Calu3 (cell line): ENCODE measurements at regions not wholly inside any gene's neighbourhood (a gene's known extent, or its start where the extent isn't known, plus 50 kb on each side); places are given as distances from the start of the nearest gene placed in this dataset.

ENCODE experiments used
- BruUV-seq: library from RNA; stranded (reverse); fragments of 400-500 nt; replicated peaks from 2 replicates; lab custom pipeline; 2021; lab: Mats Ljungman, UMichigan
- CTCF ChIA-PET: fragments of 300-600 bp; sonication (Branson Sonifier 250); formaldehyde crosslinking; loops from one replicate; lab custom pipeline; 2022; ENCODE audit warnings: antibody characterized with exemption; lab: Charles Lee
- DNase-seq: peaks from one replicate; pipeline ENCODE4 v3.0.0; 2022
- H3K27ac Mint-ChIP-seq: one replicate; pipeline ENCODE4 v1.8.0; 2022; ENCODE audit warnings: mixed read lengths; ENCODE audit not compliant: unreplicated experiment
- H3K27me3 Mint-ChIP-seq: one replicate; pipeline ENCODE4 v1.8.0; 2022; ENCODE audit warnings: mixed read lengths; ENCODE audit not compliant: unreplicated experiment
- H3K36me3 Mint-ChIP-seq: one replicate; pipeline ENCODE4 v1.8.0; 2022; ENCODE audit warnings: mild to moderate bottlenecking, moderate library complexity, mixed read lengths; ENCODE audit not compliant: insufficient read depth, unreplicated experiment
- H3K4me1 Mint-ChIP-seq: one replicate; pipeline ENCODE4 v1.8.0; 2022; ENCODE audit warnings: mild to moderate bottlenecking, low read depth, mixed read lengths; ENCODE audit not compliant: unreplicated experiment
- H3K4me3 Mint-ChIP-seq: one replicate; pipeline ENCODE4 v1.8.0; 2022; ENCODE audit warnings: mild to moderate bottlenecking, low read depth, moderate library complexity, mixed read lengths; ENCODE audit not compliant: unreplicated experiment
- H3K9me3 Mint-ChIP-seq: one replicate; pipeline ENCODE4 v1.8.0; 2022; ENCODE audit warnings: low read depth, mixed read lengths; ENCODE audit not compliant: unreplicated experiment
- intact Hi-C: fragments of 100-400 bp; cut with micrococcal nuclease; formaldehyde crosslinking; loops from one replicate; pipeline ENCODE4 v1.10.0; 2022; ENCODE audit not compliant: unreplicated experiment
- TF ChIP-seq, protein P1 (sequence below): fragments of 200-600 bp; IDR thresholded peaks from one replicate; pipeline ENCODE4 v1.8.0; 2022; ENCODE audit warnings: antibody characterized with exemption; ENCODE audit not compliant: unreplicated experiment

DNA sequence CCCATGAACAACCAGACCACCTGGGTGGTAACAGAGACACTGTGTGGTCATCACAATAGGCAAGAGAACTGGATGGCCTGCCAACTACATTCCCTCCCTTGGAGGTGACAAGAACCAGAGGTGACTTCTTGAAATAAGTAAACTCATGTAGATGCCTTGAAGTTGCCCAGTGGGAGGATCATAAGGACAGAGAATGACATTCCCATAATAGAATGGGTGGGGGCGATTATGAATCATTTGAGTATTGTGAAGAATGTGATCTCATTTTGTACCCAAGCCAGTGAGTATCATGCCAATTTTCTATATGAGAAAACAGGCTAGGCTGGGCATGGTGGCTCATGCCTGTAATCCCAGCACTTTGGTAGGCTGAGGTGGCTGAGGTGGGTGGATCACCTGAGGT lies 211.4 kb upstream of the GYPC start:
- intact Hi-C loops, result no loop called here
- H3K4me3 Mint-ChIP-seq, result no peak overlapping the region
- CTCF ChIA-PET, result no interaction called here
- TF ChIP-seq, protein P1, sequence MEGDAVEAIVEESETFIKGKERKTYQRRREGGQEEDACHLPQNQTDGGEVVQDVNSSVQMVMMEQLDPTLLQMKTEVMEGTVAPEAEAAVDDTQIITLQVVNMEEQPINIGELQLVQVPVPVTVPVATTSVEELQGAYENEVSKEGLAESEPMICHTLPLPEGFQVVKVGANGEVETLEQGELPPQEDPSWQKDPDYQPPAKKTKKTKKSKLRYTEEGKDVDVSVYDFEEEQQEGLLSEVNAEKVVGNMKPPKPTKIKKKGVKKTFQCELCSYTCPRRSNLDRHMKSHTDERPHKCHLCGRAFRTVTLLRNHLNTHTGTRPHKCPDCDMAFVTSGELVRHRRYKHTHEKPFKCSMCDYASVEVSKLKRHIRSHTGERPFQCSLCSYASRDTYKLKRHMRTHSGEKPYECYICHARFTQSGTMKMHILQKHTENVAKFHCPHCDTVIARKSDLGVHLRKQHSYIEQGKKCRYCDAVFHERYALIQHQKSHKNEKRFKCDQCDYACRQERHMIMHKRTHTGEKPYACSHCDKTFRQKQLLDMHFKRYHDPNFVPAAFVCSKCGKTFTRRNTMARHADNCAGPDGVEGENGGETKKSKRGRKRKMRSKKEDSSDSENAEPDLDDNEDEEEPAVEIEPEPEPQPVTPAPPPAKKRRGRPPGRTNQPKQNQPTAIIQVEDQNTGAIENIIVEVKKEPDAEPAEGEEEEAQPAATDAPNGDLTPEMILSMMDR, result no peak
- H3K9me3 Mint-ChIP-seq, result peaks cover 15% of the 10 kb centered on the region
- no peaks in the 10 kb centered on the region for H3K4me1 Mint-ChIP-seq
- no peaks in the 10 kb centered on the region for H3K36me3 Mint-ChIP-seq
- BruUV-seq, result no TSS peak
- no peak for DNase-seq
- H3K27ac Mint-ChIP-seq, result no peak overlapping the region
- no peaks in the 10 kb centered on the region for H3K27me3 Mint-ChIP-seq

DNA sequence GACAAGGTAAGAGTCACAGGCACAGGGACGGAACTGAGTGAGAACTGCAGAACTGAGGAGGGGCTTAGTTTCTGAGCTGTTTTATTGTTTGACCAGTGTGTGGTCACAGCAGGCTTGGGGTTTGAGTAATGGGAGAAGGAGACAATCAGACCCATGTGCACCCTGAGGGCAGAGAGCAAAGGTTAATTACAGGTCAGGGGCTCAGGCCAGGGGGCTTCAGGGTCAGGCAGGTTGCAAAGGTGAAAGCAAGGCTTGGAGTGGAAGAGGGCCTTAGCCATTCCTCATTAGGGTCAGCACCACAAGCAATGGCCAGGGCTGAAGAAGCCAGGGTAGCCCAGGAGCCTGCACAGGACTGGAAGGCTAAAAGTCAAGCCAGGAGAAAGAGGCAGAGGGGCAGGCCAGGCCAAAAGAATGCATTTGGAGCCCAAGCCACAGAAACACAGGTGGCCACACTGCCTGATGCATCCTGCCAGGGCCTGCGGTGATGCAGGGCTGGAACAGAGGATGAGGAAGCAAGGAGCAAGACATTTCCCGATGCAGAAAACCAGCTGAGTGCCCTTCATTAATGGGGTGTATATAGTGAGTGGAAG lies 209.8 kb upstream of the GYPC start:
- no peak overlapping the region for H3K27ac Mint-ChIP-seq
- intact Hi-C loops, result no loop called here
- BruUV-seq, result no TSS peak
- H3K36me3 Mint-ChIP-seq, result no peaks in the 10 kb centered on the region
- no peaks in the 10 kb centered on the region for H3K4me1 Mint-ChIP-seq
- H3K9me3 Mint-ChIP-seq, result peaks cover 11% of the 10 kb centered on the region
- H3K4me3 Mint-ChIP-seq, result no peak overlapping the region
- no peaks in the 10 kb centered on the region for H3K27me3 Mint-ChIP-seq
- DNase-seq, result no peak
- CTCF ChIA-PET, result no interaction called here
- TF ChIP-seq, protein P1, result no peak

DNA sequence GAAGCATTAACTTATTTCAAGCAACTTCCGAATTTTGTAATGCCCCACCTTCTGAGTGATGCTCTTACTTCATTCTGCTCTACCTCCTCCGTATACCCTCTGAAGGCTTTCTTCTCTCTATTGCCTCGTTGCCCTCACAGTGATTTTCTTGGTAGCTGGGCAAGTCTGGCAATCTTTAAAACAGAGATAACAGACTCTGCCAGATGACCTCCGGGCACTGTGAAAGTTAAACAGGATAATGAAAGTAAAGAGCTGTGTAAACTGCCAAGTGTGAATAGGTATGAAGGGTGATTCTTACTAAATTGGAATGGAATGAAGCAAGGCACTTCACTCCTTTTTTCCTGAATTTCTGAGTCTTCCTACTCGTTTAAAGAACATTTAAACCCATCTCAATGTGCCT lies 207.3 kb upstream of the GYPC start:
- intact Hi-C loops, result no loop called here
- Mint-ChIP-seq H3K4me1 (no peaks in the 10 kb centered on the region), H3K4me3 (no peak overlapping the region), H3K27me3 (no peaks in the 10 kb centered on the region), H3K36me3 (no peaks in the 10 kb centered on the region), H3K27ac (no peak overlapping the region), H3K9me3 (peaks cover 11% of the 10 kb centered on the region)
- no TSS peak for BruUV-seq
- CTCF ChIA-PET, result no interaction called here
- TF ChIP-seq, protein P1, result no peak
- no peak for DNase-seq

DNA sequence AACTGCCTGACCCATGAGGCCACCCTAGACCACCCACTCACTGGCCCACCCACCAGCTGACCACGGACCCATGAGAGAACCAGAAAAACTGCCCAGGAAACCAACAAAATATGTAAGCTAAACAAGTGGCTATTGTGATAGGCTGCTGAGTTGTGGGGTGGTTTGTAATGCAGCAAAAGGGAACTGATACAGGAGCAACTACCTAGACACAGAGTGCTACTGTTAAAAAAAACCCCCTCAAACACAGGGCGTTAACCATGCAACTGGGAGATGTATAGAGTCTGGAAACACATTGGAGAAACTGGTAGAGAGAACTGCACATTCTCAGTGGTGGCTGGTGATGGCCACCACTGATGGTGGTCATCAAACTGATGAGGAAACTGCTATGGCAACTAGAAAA lies 206.3 kb upstream of the GYPC start:
- no TSS peak for BruUV-seq
- Mint-ChIP-seq H3K4me3 (no peak overlapping the region), H3K4me1 (no peaks in the 10 kb centered on the region), H3K27ac (no peak overlapping the region), H3K36me3 (no peaks in the 10 kb centered on the region), H3K27me3 (no peaks in the 10 kb centered on the region), H3K9me3 (peaks cover 10% of the 10 kb centered on the region)
- intact Hi-C loops, result no loop called here
- DNase-seq, result no peak
- TF ChIP-seq, protein P1, result no peak
- CTCF ChIA-PET, result no interaction called here
